ENCODE measurements at regions not wholly inside any gene's neighbourhood (a gene's known extent, or its start where the extent isn't known, plus 50 kb on each side); places are given as distances from the start of the nearest gene placed in this dataset.
"Not testable (repeated sequence)": the region's sequence is repeated elsewhere in the genome, so short reads cannot be mapped to it uniquely, and the experiment has no call there.

DNA sequence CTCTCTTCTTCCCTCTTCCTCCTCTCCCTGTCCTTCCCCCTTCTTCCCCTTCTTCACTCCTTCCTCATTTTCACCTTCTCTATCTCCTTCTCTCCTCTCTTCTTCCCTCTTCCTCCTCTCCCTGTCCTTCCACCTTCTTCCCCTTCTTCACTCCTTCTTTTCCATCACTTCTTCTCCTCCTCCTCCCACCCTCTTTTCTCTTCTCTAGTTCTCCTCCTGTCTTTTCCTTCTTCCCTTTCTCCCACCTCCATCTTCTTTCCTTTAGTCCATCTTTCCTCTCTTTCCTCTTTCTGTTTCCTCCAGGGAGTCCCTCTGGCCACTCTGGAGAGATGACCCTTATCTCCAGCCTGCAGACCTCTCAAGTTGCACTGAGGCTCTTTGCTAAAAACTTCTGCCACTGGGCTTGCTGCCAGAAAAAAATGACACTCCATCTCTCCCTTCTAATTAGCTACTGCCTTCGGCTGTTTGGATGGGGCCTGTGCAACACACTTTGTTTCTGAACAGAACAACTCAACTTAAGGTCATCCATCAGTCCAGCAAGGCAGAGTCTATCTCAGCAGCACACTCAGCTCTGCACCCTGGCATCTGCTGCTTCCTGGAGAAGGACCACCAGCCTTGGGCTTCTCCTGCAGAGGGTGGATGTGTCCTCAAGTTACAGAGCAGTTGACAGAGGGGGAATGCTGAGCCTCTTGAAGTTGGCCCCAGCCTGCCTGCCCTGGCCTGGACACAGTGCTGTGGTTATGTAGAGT, 538.8 kb downstream of the MATN1 start:
- DNase-seq (ENCODE audit: low spot score) = no peak

DNA sequence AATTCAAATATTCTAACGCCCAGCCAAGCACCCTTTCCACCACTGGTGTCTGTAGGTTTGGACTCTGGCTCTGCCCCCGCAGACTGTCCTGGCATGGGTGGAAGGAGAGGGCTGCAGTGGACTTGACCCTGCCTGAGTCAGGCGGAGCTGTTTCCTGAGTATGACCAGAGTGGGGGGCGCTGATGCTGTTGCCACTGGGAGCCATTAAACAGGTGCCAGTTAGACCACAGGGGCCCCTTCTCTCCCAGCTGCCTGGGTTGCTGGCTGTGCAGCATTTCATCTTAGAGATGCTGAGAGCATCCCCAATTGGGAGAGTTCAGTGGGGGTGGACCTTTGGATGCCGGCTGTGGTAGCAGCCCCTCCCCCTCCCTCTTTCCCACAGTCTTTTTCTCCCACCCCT, 539.5 kb downstream of the MATN1 start:
- DNase-seq (ENCODE audit: low spot score) = no peak

DNA sequence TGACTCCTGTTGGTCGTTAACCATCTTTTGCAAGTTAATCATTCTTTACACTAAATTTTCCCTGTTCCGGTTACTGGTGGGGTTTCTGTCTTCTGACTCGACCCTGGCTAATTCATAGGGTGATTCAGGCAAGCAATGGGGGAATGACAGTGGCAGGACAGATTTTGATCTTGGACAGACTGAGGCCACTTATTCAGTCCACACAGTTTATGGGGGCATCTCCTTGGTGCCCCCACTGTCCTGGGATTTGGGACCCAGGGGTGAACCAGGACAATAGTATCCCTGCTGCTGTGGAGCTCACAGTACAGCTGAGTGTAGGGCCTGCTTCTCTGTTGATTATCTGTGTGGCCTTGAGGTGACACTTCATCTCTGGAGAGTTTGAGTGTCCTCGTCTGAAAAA, 540.4 kb downstream of the MATN1 start:
- no peak for DNase-seq (ENCODE audit: low spot score)

DNA sequence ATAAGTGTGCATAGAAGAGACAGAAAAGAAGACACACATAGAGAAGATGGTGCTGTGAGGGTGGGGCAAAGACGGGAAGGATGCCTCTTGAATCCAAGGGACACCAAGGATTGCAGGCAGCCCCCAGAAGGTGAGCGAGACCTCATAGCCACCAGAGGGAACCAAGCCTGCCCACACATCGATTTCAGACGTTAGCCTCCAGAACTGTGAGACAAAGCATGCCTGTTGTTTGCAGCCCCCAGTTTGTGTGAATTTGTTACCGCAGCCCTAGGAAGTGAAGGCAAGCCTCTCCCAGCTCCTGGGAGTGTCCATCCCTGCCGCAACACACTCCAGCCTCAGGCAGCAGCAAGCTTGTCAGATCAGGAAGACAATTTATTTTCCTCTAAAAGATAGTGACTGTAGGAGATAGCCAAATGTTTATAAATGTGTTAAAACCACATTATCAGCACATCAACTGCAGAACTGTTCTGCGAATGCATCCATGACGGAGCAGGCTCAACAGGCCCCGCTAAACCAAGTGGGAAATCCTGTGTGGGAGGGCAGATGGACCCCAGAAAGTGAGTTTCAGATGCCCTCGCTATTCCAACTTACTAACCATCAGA, 543.3 kb downstream of the MATN1 start:
- DNase-seq (ENCODE audit: low spot score) = no peak

DNA sequence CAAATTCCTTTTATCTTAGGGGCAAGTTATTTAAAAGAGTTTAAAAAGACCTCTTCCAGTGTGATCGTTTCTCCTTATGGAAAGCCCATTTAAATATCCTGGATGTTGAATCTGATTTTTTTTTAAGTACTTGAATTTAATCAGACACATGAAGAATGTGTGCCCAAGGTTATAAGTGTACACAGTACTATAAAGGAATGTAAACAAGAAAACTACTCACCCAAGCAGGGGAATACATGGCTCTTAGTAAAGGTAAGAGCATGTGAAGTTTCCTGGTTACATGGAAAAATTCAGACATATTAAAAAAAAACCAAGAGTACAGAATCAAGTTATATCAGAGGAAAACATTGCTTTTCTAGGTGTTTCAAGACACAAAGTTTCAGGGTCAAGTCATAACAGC, 546.9 kb downstream of the MATN1 start:
- DNase-seq (ENCODE audit: low spot score) = no peak

DNA sequence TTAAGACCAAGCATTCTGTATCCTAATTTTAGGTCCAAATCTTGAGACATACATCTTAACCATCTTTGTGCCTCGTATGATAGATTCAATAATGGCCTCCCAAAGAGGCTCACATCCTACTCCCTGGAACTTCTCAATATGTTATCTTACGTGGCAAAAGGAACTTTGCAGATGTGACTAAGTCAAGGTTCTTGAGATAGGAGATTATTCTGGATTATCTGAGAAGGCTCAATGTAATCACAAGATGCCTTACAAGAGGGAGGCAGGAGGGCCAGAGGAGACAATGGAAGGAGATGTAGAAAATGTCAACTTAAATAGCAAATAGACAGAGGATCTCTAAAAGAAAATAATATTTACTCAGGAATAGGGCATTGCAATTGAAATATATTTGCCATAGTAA, 548.9 kb downstream of the MATN1 start:
- DNase-seq (ENCODE audit: low spot score) = no peak

DNA sequence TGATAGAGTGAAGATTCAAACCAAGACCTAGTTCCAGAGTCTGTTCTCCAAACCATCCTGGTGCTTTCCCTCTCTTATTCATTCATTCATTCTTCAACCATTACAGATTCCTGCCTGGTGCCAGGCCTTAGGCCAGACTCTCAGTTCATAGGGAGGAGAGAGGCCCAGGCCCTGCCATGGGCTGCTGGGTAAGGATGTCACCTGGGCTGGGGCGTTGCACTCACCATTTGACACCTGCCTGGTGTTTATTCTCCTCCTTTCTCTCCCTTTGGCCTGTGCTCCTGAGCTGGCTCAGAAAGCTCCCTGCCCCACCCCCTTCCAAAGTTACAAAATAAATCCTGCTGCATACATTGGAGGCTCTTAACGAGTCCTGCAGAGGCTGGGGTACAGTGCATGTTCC, 549.8 kb downstream of the MATN1 start:
- DNase-seq (ENCODE audit: low spot score) = no peak

DNA sequence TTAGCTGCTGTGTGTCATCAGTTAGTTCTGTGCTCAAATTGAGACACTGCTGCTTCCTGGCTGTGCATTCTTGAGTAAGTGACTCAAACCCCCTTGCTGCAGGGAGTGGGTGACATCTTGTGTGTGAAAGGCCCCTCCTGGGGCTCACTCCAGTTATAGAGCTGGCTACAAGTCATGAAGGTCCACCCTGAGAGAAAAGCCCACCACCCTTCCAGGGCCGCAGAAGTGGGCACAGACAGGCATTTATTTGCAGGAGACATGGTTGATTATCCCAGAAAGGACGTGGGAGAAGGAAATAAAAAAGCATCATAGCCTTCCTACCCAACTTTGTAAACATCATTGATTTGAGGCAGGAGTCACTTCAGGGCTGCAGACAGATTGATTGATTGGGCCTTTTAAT, 550.6 kb downstream of the MATN1 start:
- DNase-seq (ENCODE audit: low spot score) = no peak

DNA sequence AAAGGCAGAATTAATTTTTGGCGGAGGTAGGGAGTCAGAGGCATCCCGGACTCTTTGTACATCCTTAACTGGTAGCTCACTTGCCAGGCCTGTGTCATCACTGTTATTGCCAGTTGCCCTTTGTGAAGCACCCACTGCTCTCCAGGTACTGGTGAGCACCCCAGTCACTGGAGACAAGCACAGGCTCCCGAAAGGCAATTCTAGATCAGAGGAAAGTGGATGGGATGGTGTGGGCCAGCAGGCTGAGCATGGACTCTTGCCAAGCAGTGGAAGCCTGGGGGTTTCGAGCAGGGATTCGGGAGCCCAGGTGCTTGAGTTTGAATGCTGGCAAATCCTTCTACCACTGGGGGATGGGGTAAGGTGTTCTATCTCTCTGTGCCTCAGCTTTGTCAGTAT, 551.1 kb downstream of the MATN1 start:
- no peak for DNase-seq (ENCODE audit: low spot score)

DNA sequence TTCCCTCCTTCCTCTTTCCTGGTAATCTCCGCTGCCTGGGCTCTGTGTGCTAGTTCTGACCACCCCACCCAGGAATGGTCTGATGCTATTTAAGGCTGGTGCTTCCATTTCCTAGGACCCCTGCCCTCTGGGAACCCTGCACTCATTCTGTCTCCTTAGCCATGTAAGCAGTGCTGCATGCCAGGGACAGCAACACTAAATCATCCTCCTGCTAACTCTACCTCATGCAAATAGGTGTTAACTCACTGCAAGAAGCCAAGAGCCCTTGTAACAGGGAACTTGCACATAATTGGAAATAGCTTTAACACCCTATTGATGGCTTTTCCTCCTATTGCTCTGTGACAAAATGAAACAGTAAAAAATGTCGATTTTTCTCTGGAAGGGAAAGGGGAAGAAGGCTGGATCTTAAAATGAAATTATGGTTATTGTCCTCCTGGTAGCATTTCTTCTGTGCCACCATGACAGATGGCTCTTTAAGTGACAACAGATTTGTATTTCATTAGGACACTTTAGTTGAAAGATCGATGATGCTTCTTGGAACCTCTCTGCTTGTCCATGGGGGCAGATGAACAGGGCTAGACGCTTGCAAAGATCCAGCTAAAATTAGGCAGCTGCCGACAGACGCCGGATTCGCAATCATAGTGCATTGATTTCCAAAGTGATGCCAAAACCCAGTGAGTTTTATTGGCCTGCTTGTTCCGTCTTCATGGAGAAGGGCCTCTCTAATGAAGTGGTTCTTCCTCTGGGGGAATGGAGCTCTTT, 551.7 kb downstream of the MATN1 start:
- DNase-seq (ENCODE audit: low spot score) = no peak

DNA sequence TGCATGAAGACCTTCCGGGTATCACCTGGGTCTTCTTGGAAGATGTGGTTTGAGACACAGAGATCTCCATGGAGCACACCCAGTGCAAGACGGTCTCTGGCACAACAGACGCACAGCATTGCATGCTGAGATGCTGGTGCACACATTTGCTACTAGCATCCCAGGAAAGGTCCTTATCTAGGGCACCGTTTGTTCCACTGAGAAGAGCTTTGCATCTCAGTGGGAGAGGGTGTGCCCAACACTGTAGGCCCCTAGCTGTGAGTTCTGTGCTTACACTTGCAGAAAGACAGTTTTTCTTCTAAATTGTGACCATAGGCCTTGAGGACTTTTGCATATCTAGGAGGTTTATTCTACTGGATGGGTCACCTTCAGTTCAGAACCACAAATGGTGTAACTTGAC, 554.1 kb downstream of the MATN1 start:
- no peak for DNase-seq (ENCODE audit: low spot score)

DNA sequence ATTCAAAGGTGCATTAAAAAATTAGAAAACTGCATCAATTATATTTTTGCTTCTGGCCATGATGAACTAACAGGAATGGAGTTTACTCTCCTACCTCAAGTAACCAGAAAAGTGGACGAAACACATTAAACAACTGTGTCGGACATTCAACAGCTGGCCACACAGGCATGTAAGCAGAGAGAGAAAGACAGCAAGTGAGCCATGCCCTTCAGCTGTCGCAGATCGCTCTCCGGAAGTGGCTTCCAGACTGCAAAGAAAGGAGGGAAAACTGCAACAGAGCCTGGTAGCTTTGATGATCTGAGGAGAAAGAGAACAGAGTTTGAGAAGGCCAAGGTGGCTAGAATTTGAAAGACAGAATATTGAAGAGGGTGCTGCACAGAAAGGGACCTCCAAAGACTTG, 557.2 kb downstream of the MATN1 start:
- no peak for DNase-seq (ENCODE audit: low spot score)

DNA sequence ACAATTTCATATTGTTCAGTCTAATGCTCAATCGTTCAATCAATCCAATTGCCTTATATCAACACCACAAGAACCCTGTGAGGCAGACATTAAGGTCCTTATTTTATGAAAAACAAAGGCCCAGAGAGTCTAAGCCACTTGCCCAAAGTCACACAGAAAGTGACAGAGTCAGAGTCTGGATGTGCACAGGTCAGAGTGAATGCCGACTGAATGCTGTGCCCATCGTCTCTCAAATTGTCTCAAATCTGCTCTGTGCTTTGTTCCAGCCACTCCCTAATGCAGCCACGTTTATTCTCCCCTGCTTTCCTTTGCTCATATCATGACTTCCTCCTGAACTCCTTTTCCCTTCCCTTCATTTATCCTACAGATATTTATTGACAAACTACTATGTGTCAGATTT, 558.3 kb downstream of the MATN1 start:
- no peak for DNase-seq (ENCODE audit: low spot score)

DNA sequence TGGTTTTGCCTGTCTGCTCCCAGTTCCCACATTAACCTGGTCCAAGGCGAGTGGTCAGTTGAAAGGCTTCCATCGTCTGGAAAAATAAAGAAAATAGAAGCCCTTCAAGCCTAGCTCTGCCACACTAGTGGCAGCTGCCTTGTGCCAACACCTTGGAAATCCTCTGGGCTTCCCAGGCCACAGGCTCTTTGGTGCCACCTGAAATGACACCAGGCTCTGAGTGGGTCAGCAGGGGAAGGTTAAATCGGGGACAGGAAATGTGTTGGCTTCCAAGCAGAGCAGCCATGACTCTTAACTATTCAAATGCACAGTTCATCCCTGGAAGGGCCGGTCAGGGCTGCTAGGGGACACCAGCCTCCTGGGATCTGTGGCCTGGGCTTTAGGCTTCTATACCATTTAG, 558.7 kb downstream of the MATN1 start:
- no peak for DNase-seq (ENCODE audit: low spot score)

DNA sequence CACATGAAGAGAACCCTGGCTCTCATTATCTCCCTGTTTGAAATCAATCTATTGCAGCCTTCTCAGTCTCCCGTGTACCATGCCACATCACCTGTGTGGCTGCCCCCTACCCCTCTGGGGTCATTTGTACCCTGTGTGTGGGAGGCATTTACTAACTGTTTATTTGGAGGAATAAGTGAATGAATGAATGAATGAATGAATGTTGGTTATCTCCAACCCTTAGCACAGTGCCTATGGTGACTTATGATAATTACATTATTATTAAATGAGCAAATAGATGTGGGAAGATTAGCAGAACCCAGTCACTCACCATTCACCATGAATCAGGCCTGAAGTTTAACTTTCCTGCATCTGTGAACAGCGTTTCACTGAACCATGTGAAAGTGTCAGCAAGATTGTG, 560.8 kb downstream of the MATN1 start:
- no peak for DNase-seq (ENCODE audit: low spot score)

DNA sequence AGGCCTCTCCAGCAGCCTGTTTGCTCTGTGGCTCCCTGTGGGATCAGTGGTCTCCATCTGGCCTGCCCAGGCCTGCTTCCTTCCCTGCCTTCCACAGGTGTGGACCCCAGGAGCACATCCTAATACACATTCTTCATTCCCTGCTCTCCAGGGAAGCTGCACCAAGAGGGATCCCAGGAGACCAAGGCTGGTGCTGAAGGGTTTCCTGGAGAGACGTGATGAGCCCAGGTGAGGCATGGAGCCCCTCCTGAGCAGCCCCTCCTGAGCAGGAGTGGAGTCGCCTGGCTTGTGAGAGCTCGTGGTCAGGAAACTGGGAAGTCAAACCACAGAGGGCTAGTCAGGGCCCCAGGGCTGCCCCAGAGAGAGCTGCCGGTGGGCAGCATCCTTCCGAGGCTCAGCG, 561.4 kb downstream of the MATN1 start:
- no peak for DNase-seq (ENCODE audit: low spot score)

DNA sequence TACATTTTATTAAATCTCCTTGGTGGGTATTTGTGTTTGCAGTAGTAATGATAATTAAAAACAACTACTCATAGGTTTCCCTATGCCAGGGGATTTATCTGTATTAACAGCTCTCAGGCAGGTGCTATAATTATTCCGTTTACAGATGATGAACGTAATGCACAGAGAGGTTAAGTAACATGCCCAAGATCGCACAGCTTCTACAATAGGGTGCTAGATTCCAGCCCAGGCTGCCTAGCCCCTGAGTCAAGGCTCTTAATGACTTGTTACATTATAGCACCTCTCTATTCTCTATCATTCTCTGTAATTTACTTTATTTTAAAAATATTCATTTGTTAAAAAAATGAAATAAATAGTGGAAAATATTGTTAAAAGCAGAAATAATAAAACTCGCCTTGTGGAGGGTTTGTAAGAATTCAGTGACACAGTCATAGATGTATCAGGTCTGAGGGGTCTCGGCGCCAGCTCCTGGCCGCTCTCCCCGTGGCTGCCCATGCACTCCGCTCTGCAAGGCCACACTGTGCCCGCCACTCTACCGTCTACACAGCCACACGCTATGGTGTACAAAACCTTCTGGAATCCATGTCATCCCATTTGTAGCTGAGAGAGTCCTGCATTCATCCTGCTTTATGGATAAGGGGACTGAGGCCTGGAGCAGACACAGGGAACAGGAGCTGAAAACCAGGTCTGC, 562.2 kb downstream of the MATN1 start:
- no peak for DNase-seq (ENCODE audit: low spot score)

DNA sequence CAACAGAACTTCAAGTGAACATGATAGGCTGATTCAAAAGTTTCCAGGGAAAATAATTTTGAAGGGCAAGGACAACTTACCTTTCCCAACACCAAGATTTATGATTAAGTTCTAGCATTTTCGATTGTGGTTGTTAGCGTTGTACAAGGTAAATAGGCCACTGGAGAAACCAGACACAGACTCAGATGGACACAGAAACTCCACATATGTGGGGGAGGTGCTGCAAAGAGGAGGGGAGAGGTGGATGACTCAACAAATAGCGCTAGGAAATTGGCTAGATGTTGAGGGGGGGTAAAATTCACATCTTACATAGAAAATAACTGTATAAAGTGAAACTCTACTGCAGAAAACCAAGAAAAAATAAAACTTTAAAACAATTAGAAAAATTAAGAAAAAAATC, 564.4 kb downstream of the MATN1 start:
- DNase-seq (ENCODE audit: low spot score) = no peak

DNA sequence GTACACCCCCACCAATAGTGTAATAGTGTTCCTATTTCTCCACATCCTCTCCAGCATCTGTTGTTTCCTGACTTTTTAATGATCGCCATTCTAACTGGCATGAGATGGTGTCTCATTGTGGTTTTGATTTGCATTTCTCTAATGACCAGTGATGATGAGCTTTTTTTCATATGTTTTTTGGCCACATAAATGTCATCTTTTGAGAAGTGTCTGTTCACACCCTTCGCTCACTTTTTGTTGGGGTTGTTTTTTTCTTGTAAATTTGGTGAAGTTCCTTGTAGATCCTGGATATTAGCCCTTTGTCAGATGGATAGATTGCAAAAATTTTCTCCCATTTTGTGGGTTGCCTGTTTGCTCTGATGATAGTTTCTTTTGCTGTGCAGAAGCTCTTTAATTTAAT, 567.7 kb downstream of the MATN1 start:
- not testable (repeated sequence) for DNase-seq (ENCODE audit: low spot score)

DNA sequence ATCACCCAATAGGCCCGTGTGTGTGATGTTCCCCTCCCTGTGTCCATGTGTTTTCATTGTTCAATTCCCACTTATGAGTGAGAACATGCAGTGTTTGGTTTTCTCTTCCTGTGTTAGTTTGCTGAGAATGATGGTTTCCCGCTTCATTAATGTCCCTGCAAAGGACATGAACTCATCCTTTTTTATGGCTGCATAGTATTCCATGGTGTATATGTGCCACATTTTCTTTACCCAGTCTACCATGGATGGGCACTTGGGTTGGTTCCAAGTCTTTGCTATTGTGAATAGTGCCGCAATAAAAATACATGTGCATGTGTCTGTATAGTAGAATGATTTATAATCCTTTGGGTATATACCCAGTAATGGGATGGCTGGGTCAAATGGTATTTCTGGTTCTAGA, 568.1 kb downstream of the MATN1 start:
- DNase-seq (ENCODE audit: low spot score) = not testable (repeated sequence)

DNA sequence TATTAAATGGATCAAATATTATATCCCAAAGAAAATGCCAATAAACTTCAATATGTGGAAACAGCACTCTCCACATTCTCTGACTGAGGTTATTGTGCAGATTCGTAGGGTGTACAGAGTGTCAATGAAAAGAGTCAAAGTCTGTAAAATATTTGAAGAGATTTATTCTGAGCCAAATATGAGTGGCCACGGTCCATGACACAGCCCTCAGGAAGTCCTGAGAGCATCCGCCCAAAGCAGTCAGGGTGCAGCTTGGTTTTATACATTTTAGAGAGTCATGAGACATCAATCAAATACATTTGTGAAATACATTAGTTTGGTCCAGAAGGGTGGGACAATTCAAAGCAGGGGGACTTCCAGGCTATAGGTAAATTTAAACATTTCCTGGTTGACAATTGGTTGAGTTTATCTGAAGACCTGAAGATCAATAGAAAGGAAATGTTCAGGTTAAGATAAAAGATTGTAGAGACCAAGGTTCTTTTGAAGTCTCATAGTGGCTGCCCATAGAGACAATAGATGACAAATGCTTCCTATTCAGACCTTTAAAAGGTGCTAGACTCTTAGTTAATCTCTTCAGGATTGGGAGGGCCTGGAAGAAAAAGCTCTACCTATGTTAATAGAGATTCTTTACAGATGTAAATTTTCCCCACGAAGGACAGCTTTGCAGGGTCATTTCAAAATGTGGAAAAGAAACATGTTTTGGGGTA, 569.5 kb downstream of the MATN1 start:
- no peak for DNase-seq (ENCODE audit: low spot score)

DNA sequence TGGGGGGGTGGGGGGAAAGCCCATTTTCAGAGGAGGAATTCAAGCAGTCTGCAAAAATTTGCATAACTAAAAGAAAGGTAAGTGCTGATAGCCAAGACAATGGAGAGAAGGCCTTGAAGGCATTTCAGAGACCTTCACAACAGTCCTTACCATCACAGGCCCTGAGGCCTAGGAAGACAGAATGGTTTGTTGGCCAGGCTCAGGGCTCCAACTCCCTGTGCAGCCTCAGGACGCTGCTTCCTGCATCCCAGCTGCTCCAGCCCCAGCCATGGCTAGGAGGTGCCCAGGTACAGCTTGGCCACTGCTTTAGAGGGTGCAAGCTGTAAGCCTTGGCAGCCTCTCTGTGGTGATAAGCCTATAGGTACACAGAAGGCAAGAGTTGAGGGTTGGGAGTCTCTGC, 571.6 kb downstream of the MATN1 start:
- no peak for DNase-seq (ENCODE audit: low spot score)

Data from SW480 (cell line).